Muscle layer of duodenum (tissue), 2 donors: ENCODE measurements at regions not wholly inside any gene's neighbourhood (a gene's known extent, or its start where the extent isn't known, plus 50 kb on each side); places are given as distances from the start of the nearest gene placed in this dataset.
"Not testable (repeated sequence)": the region's sequence is repeated elsewhere in the genome, so short reads cannot be mapped to it uniquely, and the experiment has no call there.

Experiments
- H3K27ac ChIP-seq: one replicate; pipeline ENCODE4 v1.7.0; 2013; ENCODE audit warnings: mild to moderate bottlenecking, low read length
- H3K27me3 ChIP-seq: one replicate; pipeline ENCODE4 v1.7.0; 2013; ENCODE audit warnings: low read depth, mild to moderate bottlenecking, control low read depth, low read length
- H3K36me3 ChIP-seq, 2 donors: one replicate each; pipeline ENCODE4 v1.7.0; 2013; ENCODE audit warnings: low read length in 2 of 2, control low read depth in 1 of 2, mild to moderate bottlenecking in 1 of 2; ENCODE audit not compliant: insufficient read depth in 2 of 2, control insufficient read depth in 1 of 2
- H3K4me1 ChIP-seq, 2 donors: one replicate each; pipeline ENCODE4 v1.7.0; 2013; ENCODE audit warnings: low read length in 2 of 2, mild to moderate bottlenecking in 2 of 2, control low read depth in 1 of 2, moderate library complexity in 1 of 2; ENCODE audit not compliant: insufficient read depth in 2 of 2, control insufficient read depth in 1 of 2
- H3K4me3 ChIP-seq, 2 donors: one replicate each; pipeline ENCODE4 v1.7.0; 2013; ENCODE audit warnings: low read length in 2 of 2, low read depth in 1 of 2, mild to moderate bottlenecking in 1 of 2
- H3K9me3 ChIP-seq, 2 donors: one replicate each; pipeline ENCODE4 v1.7.0; 2013; ENCODE audit warnings: low read length in 2 of 2, control low read depth in 1 of 2, mild to moderate bottlenecking in 1 of 2; ENCODE audit not compliant: control insufficient read depth in 1 of 2
- donor health status: healthy.

DNA sequence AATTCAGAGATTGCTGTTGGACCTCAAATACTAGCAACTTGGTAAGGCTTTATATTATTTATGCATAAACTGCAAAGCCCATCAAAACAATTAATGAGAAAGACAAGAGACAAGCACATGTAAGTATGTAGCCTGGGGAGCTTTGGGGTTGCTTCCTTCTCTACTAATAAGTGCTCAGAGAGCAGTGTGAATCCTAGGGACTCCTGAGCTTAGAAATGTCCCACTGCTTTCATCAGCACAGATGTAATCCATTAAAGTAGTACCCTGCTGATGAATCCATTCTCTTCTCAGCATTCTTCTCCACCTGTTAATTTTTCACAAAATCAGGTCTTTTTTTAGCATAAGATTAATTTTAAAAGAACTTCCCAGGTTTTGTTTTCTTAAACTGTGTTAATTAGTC, 485.6 kb downstream of the PTH2R start:
- Histone ChIP-seq H3K27ac (no peak overlapping the region), H3K36me3 (no peaks in the 10 kb centered on the region)

DNA sequence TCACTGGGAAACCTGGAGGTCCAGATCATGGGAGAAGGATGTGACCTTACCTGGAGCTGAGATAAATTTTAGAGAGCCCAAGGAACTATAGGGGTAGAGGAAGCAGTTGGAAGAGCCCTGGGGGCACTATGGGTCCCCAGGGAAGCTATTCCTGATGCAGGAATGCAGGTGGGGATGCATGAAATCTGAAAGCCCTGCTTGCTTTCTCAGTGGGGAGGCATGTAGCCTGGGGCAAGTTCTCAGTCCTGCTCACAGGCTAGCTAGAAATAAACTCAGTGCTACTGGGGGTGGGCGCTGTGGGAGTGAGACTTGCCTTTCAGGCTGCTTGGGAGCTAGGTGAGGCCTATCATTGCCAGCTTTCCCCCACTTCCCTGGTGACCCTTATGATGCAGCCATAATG, 499.7 kb downstream of the PTH2R start:
- no peaks in the 10 kb centered on the region for H3K36me3 ChIP-seq
- H3K27ac ChIP-seq: no peak overlapping the region
- no peaks in the 10 kb centered on the region for H3K27me3 ChIP-seq
- no peaks in the 10 kb centered on the region for H3K4me1 ChIP-seq
- no peak overlapping the region for H3K4me3 ChIP-seq
- H3K9me3 ChIP-seq: no peaks in the 10 kb centered on the region

More for the DNA sequence above, 485.6 kb downstream of the PTH2R start:
- H3K27me3 ChIP-seq: no peaks in the 10 kb centered on the region
- no peak overlapping the region for H3K4me3 ChIP-seq
- H3K9me3 ChIP-seq: no peaks in the 10 kb centered on the region
- no peaks in the 10 kb centered on the region for H3K4me1 ChIP-seq

DNA sequence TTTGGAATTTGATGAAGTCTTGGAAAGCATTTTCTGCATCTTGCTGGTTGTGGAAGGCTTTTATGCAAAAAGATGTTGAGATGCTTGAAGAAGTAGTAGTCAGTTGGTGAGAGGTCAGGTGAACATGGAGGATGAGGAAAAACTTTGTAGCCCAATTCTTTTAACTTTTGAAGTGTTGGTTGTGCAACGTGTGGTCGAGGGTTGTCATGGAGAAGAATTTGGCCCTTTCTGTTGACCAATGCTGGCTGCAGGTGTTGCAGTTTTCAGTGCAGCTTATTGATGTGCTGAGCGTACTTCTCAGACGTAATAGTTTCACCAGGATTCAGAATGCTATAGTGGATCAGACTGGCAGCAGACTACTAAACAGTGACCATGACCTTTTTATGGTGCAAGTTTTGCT, 508.4 kb upstream of the MAP2 start:
- no peaks in the 10 kb centered on the region for H3K27me3 ChIP-seq
- no peaks in the 10 kb centered on the region for H3K9me3 ChIP-seq
- no peaks in the 10 kb centered on the region for H3K4me1 ChIP-seq
- H3K27ac ChIP-seq: no peak overlapping the region
- H3K4me3 ChIP-seq: no peak overlapping the region
- H3K36me3 ChIP-seq: no peaks in the 10 kb centered on the region

DNA sequence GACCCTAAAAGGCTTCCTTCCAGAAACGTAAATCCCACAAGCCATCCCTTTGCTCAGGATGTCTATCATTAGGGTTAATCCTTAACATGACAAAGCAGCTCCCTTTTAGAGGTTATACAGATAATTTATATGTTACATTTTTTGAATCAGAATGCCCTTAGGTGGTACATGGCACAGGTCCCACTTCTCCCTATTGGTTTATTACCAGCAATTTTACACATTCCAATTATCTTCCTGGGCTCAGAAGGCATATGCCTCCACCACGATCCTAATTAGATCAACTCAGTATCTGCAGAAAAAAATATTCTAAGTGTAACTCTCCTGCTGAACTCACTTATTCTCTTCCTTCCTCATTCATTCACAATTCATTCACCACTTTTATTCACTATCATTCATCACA, 507.0 kb upstream of the MAP2 start:
- Histone ChIP-seq H3K4me3 (no peak overlapping the region), H3K27me3 (no peaks in the 10 kb centered on the region), H3K27ac (no peak overlapping the region), H3K36me3 (no peaks in the 10 kb centered on the region), H3K4me1 (no peaks in the 10 kb centered on the region), H3K9me3 (peaks cover 0 to 7% of the 10 kb centered on the region in 2 donors)

DNA sequence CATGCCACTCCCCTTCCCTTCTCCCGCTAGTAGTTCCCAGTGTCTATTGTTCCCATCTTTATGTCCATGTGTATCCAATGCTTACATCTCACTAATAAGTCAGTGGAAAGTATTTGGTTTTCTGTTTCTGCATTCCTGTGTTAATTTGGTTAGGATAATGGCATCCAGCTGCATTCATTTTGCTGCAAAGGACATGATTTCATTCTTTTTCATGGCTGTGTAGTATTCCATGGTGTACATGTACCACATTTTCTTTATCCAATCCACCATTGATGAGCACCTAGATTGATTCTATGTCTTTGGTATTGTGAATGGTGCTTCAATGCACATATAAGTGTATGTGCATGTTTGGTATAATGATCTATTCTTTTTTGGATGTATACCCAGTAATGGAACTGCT, 502.5 kb upstream of the MAP2 start:
- H3K27me3 ChIP-seq, H3K4me1 ChIP-seq, H3K4me3 ChIP-seq, H3K27ac ChIP-seq, H3K36me3 ChIP-seq: not testable (repeated sequence)
- peaks cover 0 to 13% of the 10 kb centered on the region in 2 donors for H3K9me3 ChIP-seq

DNA sequence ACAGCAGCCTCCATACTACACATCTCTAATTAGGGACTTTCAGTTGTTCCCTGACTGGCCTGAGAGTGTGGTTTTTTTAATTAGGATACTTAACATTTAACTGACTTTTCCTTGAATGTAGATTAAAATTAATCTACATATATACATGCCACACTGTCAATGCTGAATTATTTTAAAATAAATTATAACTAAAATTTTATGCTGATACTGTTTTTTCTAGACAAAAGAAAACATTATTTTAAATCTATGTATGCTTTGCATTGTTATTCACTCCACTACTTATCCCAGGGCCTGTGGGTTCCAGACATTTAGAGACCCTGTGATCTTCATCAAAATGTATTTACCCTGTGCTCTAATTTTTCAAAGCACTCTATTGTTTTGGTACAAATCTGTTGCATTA, 496.0 kb upstream of the MAP2 start:
- Histone ChIP-seq H3K27ac (no peak overlapping the region), H3K4me1 (no peaks in the 10 kb centered on the region), H3K4me3 (no peak overlapping the region), H3K27me3 (no peaks in the 10 kb centered on the region), H3K36me3 (no peaks in the 10 kb centered on the region), H3K9me3 (no peaks in the 10 kb centered on the region)

DNA sequence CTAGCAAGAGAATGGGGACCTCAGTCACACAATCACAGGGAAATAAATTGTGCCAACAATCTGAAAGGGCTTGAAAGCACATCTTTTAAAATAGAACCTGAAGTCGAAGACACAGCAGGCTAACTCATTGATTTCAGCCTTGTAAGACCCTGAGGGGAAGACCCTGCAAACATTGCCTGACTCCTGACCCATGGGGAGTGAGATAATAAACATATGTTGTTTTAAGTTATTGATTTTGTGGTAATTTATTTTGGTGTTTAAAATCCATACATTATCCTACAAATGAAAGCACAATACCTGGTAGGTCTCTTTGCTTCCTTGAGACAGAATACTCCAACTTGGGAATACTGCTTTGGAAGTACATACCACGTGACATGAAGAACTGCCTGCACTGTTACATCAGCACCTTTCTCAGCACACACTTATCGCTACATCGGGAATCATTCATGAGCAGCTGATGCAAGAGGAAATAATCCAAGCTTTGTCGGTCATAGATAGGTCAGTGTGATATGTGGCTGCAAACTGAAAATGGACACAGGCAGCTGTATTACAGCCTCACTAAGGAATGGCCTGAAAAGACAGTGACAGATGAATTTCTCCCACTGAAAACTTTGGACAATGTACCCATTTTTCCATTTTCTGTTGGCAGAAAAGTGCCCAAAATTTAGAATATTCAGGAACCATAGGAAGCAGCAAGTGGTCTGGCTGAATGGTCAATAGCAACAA, 494.5 kb upstream of the MAP2 start:
- Histone ChIP-seq H3K4me1 (no peaks in the 10 kb centered on the region), H3K9me3 (no peaks in the 10 kb centered on the region), H3K4me3 (no peak overlapping the region), H3K27me3 (no peaks in the 10 kb centered on the region), H3K36me3 (no peaks in the 10 kb centered on the region), H3K27ac (no peak overlapping the region)

GRCh38 chr2:208929894-208930427, 493.9 kb upstream of the MAP2 start:
- no peaks in the 10 kb centered on the region for H3K27me3 ChIP-seq
- no peak overlapping the region for H3K27ac ChIP-seq
- no peak overlapping the region for H3K4me3 ChIP-seq
- H3K9me3 ChIP-seq: no peaks in the 10 kb centered on the region
- H3K36me3 ChIP-seq: no peaks in the 10 kb centered on the region
- H3K4me1 ChIP-seq: no peaks in the 10 kb centered on the region

GRCh38 chr2:208935531-208935930, 488.3 kb upstream of the MAP2 start:
- no peaks in the 10 kb centered on the region for H3K36me3 ChIP-seq
- no peaks in the 10 kb centered on the region for H3K9me3 ChIP-seq
- no peaks in the 10 kb centered on the region for H3K4me1 ChIP-seq
- H3K4me3 ChIP-seq: no peak overlapping the region
- H3K27ac ChIP-seq: no peak overlapping the region
- H3K27me3 ChIP-seq: no peaks in the 10 kb centered on the region

DNA sequence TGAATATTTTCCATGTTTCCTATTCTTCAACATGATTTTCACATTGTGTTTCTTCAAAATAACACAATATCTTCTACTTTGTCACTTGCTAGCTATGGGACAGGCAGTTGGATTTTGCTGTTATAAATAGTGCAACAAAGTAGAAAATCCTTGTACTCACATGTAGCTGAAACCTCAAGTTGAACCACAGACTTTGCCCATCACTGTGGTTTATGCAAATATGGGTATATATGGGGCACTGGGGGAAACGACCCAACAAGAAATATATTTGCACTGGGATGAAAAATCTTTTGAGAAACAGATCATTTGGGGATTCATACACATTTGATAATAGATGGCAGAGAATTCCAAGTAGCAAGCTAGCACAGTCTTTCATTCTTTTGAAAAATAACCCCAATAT, 486.3 kb upstream of the MAP2 start:
- H3K4me3 ChIP-seq: no peak overlapping the region
- no peaks in the 10 kb centered on the region for H3K4me1 ChIP-seq
- H3K27me3 ChIP-seq: no peaks in the 10 kb centered on the region
- H3K27ac ChIP-seq: no peak overlapping the region
- H3K36me3 ChIP-seq: no peaks in the 10 kb centered on the region
- H3K9me3 ChIP-seq: no peaks in the 10 kb centered on the region

DNA sequence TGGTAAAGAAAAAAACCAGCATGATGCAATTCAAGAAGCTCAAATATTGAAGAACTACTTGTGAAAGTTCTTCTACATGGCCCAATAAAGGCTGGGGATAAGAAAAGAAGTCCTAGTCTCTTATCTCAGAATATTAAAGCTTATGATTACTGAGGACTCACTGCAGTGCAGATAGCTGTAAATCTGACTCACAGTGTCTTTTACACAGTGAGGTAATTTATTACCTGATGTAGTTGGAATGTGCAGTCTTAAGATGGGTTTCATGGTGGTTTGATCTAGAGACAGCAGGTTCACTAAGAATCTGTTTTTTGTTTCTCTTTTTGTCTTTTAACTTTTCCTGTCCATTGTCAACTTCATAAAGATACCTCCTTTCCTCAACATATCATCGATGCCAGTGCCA, 484.0 kb upstream of the MAP2 start:
- Histone ChIP-seq H3K27ac (no peak overlapping the region), H3K36me3 (no peaks in the 10 kb centered on the region), H3K4me3 (no peak overlapping the region), H3K9me3 (no peaks in the 10 kb centered on the region), H3K27me3 (no peaks in the 10 kb centered on the region), H3K4me1 (no peaks in the 10 kb centered on the region)

DNA sequence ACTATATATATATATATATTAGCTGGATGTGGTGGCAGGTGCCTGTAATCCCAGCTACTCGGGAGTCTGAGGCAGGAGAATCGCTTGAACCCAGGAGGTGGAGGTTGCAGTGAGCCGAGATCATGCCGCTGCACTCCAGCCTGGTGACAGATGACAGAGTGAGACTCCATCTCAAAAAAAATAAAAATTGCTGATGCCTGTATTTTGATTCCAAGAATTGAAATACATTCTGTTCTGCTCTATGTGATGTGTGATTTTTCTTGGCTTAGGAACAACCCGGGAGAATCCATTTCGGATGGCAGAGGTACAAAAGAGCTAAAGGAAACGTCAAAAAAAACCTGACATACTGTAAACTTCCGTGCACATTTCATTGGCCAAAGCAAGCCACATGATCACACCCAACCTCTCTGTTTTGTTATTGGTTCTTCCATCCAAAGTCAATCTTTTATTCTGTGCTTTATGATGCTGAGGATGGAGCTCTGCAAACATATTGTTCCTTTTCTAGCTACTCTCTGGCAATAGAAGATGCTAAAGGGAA, 478.1 kb upstream of the MAP2 start:
- H3K27me3 ChIP-seq: no peaks in the 10 kb centered on the region
- no peak overlapping the region for H3K4me3 ChIP-seq
- H3K9me3 ChIP-seq: no peaks in the 10 kb centered on the region
- H3K36me3 ChIP-seq: no peaks in the 10 kb centered on the region
- no peak overlapping the region for H3K27ac ChIP-seq
- H3K4me1 ChIP-seq: no peaks in the 10 kb centered on the region
